Tibial nerve (tissue), 4 donors: ENCODE measurements at regions not wholly inside any gene's neighbourhood (a gene's known extent, or its start where the extent isn't known, plus 50 kb on each side); places are given as distances from the start of the nearest gene placed in this dataset.

Experiments used
- DNase-seq, 2 donors: peaks; one replicate each; pipeline ENCODE4 v3.0.0-alpha.2; 2019; ENCODE audit warnings: low spot score in 2 of 2
- H3K27ac ChIP-seq, 4 donors: fragments of 200-600 bp; sonication (generic) in 3 of 4; one replicate each; pipeline ENCODE4 v1.5.1; 2017 to 2019; ENCODE audit warnings: mild to moderate bottlenecking in 1 of 4
- H3K27me3 ChIP-seq, 2 donors: fragments of 200-600 bp; sonication (generic) in 1 of 2; one replicate each; pipeline versions ENCODE4 v1.5.1 to v1.6.0; 2017 to 2019
- H3K36me3 ChIP-seq, 3 donors: fragments of 200-600 bp; sonication (generic); one replicate each; pipeline ENCODE4 v1.5.1; 2018 to 2019
- H3K4me1 ChIP-seq, 4 donors: fragments of 200-600 bp; sonication (generic) in 3 of 4; one replicate each; pipeline ENCODE4 v1.5.1; 2017 to 2019
- H3K4me3 ChIP-seq, 4 donors: fragments of 200-600 bp; sonication (generic) in 3 of 4; one replicate each; pipeline ENCODE4 v1.5.1; 2017 to 2019; ENCODE audit warnings: mild to moderate bottlenecking in 1 of 4, moderate library complexity in 1 of 4
- H3K9me3 ChIP-seq, 4 donors: fragments of 200-600 bp; sonication (generic) in 3 of 4; one replicate each; pipeline ENCODE4 v1.5.1; 2017 to 2019
- EP300 ChIP-seq, 2 donors: sonication (generic); formaldehyde crosslinking; IDR thresholded peaks; one replicate each; pipeline ENCODE4 v1.6.1; 2017; ENCODE audit warnings: antibody characterized with exemption in 2 of 2, mild to moderate bottlenecking in 1 of 2
- POLR2A ChIP-seq, 2 donors: fragments of 450-650 bp; IDR thresholded peaks; one replicate each; pipeline ENCODE4 v1.6.1; 2017; ENCODE audit warnings: antibody characterized with exemption in 2 of 2, mild to moderate bottlenecking in 2 of 2, moderate library complexity in 2 of 2
- WGBS, 2 donors: methylation state at CpG; one replicate each; pipeline ENCODE4 v1.1.5; 2018; 5-methylcytosine and 5-hydroxymethylcytosine counted together
- TF ChIP-seq, protein P1 (sequence below), 5 experiments: fragments of 200-600 bp in 3 of 5; fragments of 450-650 bp in 2 of 5; sonication (generic) in 3 of 5; IDR thresholded peaks; one replicate each; pipeline ENCODE4 v1.5.1; 2016 to 2019; ENCODE audit warnings: antibody characterized with exemption in 5 of 5, mild to moderate bottlenecking in 3 of 5, moderate library complexity in 2 of 5

DNA sequence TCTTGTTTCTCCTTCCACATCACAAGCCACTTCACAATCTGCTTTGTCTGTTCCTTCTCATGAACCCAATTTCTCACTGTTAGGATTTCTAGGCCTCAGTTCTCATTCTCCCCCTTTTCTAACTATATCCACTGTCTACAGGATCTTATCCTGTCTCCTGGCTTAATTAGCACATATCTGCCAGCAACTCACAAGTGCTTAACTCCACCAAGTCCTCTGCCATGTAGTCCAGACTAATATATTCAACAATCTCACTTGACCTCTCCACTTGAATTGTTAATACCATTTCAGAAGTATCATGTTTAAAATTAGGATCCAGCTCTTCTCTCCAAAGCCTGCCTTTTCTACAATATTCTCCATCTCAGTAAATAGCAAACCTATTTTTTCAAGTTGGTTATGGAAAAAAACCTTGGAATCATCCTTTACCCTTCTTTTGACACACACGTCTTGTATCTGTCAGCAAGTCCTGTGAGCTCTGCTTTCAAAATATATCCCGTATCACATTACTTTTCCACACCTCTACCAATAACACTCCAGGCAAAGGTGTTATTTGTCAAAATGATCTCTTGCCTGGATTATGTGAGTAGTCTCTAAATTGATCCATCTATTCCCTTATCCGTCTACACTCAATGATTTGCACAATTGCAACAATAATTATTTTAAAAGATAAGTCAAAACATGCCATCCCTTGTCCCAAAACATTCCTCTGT, 127.2 kb upstream of the SLIT2 start:
- H3K27me3 ChIP-seq: no peaks in the 10 kb centered on the region
- no peak overlapping the region for H3K27ac ChIP-seq
- H3K9me3 ChIP-seq: no peaks in the 10 kb centered on the region
- H3K4me3 ChIP-seq: no peak overlapping the region
- 91 to 92% methylated on average over 3 of the region's 3 CpGs for WGBS, 2 donors
- H3K4me1 ChIP-seq: no peaks in the 10 kb centered on the region
- no peak for DNase-seq
- no peak for TF ChIP-seq EP300 (IDR thresholded peaks at IDR 0.05)
- TF ChIP-seq, protein P1, sequence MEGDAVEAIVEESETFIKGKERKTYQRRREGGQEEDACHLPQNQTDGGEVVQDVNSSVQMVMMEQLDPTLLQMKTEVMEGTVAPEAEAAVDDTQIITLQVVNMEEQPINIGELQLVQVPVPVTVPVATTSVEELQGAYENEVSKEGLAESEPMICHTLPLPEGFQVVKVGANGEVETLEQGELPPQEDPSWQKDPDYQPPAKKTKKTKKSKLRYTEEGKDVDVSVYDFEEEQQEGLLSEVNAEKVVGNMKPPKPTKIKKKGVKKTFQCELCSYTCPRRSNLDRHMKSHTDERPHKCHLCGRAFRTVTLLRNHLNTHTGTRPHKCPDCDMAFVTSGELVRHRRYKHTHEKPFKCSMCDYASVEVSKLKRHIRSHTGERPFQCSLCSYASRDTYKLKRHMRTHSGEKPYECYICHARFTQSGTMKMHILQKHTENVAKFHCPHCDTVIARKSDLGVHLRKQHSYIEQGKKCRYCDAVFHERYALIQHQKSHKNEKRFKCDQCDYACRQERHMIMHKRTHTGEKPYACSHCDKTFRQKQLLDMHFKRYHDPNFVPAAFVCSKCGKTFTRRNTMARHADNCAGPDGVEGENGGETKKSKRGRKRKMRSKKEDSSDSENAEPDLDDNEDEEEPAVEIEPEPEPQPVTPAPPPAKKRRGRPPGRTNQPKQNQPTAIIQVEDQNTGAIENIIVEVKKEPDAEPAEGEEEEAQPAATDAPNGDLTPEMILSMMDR (IDR thresholded peaks at IDR 0.05): no peak
- no peak for TF ChIP-seq POLR2A (IDR thresholded peaks at IDR 0.05)
- H3K36me3 ChIP-seq: no peaks in the 10 kb centered on the region

DNA sequence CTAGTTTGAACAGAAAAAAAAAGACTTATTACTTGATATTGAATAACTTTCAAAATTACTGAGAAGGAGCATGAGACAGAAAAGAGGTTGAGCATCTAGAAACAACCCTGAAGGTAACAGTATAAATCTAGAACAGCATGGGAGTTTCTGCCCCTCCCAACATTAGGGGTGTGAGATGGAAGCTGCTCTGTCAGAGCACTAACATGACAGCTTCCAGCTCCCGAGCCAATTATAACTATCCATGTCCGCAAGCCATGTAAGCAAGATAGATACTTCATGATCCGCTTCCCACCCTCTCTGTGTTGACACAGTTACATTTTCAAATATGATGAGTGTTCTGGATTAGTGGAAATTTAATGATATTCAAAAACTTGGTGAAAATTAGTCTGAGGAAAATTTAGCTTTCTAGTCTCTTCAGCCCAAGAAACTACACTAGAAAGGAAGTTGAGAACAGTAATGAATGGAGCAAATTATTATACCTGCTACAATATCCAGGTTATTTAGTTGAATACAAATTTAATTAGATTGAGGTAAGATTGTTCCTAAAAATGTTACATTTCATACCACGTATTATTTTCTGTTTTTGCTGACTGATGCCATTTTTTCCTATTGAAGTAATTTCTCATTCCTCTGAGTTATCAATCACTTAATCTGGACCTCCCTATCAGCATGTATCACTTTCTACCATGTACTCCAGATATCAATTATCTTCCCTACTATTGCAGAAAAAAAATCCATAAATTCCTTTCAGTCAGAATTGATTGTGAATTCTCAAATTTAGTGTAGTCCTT, 129.3 kb upstream of the SLIT2 start:
- no peak for DNase-seq

DNA sequence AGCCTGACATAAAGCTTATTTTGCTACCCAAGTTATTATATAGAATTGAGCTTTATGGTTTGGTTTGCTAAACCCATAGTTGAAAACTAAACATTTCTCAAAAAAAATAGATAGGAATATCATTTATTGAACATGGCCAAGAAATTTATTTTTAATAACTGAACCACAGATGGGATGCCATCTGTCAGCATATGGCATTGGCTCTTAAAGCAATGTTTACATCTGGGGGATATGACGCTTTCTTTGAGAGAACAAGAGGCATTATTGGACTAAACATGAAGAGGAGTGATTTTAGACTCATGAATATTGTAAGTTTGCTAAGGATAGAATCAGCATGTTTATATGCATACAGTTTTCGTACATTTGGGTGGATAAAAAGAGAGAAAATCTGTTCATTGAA, 132.6 kb upstream of the SLIT2 start:
- Histone ChIP-seq H3K27ac (no peak overlapping the region), H3K27me3 (no peaks in the 10 kb centered on the region), H3K9me3 (no peaks in the 10 kb centered on the region), H3K36me3 (no peaks in the 10 kb centered on the region), H3K4me1 (no peaks in the 10 kb centered on the region), H3K4me3 (no peak overlapping the region)
- 42 to 85% methylated on average over 2 of the region's 2 CpGs for WGBS, 2 donors
- TF ChIP-seq, protein P1 (IDR thresholded peaks at IDR 0.05): no peak
- no peak for TF ChIP-seq EP300 (IDR thresholded peaks at IDR 0.05)
- TF ChIP-seq POLR2A (IDR thresholded peaks at IDR 0.05): no peak
- DNase-seq: no peak

More for the DNA sequence above, 129.3 kb upstream of the SLIT2 start:
- Histone ChIP-seq H3K36me3 (no peaks in the 10 kb centered on the region), H3K9me3 (no peaks in the 10 kb centered on the region), H3K27ac (no peak overlapping the region), H3K4me3 (no peak overlapping the region), H3K4me1 (no peaks in the 10 kb centered on the region), H3K27me3 (no peaks in the 10 kb centered on the region)
- WGBS, 2 donors: 86 to 87% methylated on average over 4 of the region's 4 CpGs
- TF ChIP-seq POLR2A (IDR thresholded peaks at IDR 0.05): no peak
- TF ChIP-seq, protein P1 (IDR thresholded peaks at IDR 0.05): no peak

DNA sequence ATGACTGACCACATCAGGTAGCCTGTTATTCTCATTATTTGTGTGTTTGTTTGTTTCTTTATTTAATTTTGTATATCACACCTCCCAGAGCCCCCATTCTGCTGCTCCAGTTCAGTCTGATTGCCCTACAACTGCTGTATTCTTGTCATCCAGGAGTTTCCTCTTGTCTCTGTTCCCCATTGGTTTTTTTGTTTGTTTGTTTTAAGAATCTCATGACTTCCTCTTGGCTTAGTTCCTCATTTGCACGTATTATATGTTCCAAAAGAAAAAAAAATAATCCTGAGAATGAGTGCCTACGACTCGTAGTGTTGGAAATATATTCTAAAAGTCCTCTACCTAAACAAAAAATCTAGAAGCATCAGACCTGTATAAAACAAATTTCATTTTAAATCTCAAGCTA, 142.3 kb upstream of the SLIT2 start:
- no peaks in the 10 kb centered on the region for H3K4me1 ChIP-seq
- H3K36me3 ChIP-seq: no peaks in the 10 kb centered on the region
- peaks cover 0 to 9% (median 0%) of the 10 kb centered on the region in 4 donors for H3K9me3 ChIP-seq
- TF ChIP-seq EP300 (IDR thresholded peaks at IDR 0.05): no peak
- TF ChIP-seq, protein P1 (IDR thresholded peaks at IDR 0.05): no peak
- no peak for TF ChIP-seq POLR2A (IDR thresholded peaks at IDR 0.05)
- DNase-seq: no peak
- no peak overlapping the region for H3K4me3 ChIP-seq
- no peaks in the 10 kb centered on the region for H3K27me3 ChIP-seq
- 38 to 44% methylated on average over 3 of the region's 3 CpGs for WGBS, 2 donors
- no peak overlapping the region for H3K27ac ChIP-seq

DNA sequence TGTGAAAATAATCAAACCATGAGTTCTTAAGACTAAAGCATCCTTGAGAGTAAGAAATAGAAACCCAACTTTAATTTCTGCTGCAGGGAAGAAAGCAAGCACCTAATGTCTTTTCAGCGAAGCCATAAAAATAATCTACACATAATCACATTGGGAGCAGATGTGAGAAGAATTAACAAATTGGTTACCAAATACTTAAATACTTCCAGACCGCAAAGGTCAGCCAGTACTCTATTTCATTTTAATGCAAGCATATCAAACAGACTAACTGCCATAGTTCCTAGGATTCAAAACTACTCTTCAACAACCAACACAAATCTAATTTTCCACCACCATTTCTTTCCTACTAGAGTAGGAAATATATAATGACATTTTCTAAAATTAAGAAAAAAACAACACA, 144.8 kb upstream of the SLIT2 start:
- TF ChIP-seq EP300 (IDR thresholded peaks at IDR 0.05) (no peak), POLR2A (IDR thresholded peaks at IDR 0.05) (no peak)
- TF ChIP-seq, protein P1 (IDR thresholded peaks at IDR 0.05): no peak

More for the DNA sequence above, 144.8 kb upstream of the SLIT2 start:
- Histone ChIP-seq H3K27ac (no peak overlapping the region), H3K4me3 (no peak overlapping the region), H3K36me3 (no peaks in the 10 kb centered on the region), H3K9me3 (peaks cover 0 to 9% (median 0%) of the 10 kb centered on the region in 4 donors), H3K27me3 (no peaks in the 10 kb centered on the region), H3K4me1 (no peaks in the 10 kb centered on the region)
- 67 to 69% methylated on average over 2 of the region's 2 CpGs for WGBS, 2 donors
- DNase-seq: no peak
